ENCODE measurements at regions not wholly inside any gene's neighbourhood (a gene's known extent, or its start where the extent isn't known, plus 50 kb on each side); places are given as distances from the start of the nearest gene placed in this dataset.

DNA sequence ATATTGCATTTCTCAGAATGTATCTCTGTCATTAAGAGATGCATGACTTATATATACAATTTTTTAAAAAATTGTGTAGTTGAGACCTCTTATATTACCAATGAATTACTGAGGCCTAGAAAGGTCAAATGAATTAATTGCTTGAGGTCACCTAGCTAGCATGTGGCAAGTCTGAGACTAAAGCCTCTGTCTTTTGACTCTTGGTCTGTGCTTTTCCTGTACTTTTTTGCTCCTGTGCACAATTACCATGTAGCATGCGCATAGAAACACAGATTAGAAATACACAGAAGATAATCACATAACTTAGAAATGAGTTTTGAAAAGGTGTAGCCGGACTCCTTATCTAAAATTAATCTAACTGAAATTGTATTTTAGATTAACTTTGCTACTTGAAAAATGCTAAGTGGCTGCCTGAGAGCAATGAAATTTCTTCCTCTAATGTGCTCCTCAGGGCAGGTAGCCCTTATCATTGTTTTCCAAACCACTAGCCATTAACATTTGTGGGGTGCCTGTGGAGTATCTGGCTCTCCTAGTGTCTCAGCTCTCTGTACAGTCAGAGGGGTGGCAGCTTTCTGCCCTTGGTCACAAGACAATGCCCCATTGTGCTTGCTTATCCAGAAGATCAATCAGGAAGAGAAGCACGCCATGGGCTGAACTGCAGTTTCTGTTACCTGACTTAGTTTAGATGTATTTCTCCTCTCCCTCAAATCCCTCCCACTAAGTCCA, 119.6 kb downstream of the RFC3 start:
- intact Hi-C loops (cut with DNase I, micrococcal nuclease): loop anchor here in 1 of 2 donors (10.0 kb wide), 1 partner anchor 1217 kb away; no protein-coding TSS in a partner anchor

DNA sequence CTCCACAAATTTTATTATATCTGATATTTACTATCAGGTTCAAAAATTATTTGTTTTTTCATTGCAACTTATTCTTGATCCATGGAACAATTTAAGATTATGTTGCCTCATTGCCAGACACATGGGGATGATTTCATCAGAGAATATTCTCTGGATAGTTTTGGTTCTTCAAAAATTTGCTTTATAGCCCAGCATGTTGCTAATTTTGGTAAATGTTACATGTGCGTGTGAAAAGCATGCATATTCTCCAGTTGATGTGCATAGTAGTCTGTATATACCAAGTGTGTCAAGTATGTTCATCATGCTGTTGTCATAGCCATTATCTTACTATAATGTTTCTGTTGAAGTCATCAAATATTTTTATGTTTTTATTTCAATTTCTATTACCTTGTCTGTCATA, 122.3 kb downstream of the RFC3 start:
- intact Hi-C loops (cut with DNase I, micrococcal nuclease): no loop called here
- ATAC-seq: no peak
- DNase-seq: no peak

More for the DNA sequence above, 119.6 kb downstream of the RFC3 start:
- ATAC-seq (peak; percentile 63), DNase-seq (no peak)

DNA sequence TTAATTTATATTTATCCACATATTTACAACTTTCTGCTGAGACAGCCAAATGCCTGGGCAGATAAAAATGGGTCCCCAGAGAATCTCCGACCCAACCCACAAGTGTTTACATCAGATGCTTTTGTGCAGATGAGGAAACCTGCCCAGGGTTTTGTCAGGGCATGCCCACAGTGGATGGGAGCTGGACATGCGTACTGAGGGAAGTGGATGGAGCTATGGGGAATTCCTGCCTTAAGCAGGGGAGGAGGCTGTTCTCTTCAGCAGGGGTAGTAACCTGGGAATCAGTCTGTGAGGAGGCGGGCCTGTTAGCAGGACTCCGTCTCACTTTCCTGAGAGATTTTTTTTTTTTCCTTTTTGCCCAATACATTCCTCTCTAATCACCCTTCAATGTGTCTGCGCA, 122.9 kb downstream of the RFC3 start:
- DNase-seq: no peak
- intact Hi-C loops (cut with DNase I, micrococcal nuclease): no loop called here
- peak; percentile 47 for ATAC-seq

DNA sequence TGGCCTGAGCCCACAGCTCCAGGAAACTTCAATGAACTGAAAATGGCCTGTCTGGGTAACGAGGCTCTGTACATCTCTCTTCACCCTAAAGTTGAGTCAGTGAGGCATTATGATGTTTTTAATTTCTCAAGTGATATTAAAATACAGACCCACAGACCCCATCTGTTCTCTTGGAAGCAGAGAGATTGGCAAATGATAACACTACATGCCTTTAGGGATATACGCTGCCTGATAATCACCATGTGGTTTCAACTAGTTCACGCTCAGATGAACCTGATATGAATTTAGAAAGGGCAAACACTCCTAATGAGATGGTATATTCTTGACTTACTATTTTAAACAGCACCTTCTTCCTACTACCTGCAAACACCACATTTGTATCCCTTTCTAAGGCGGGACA, 127.5 kb downstream of the RFC3 start:
- no peak for ATAC-seq
- intact Hi-C loops (cut with DNase I, micrococcal nuclease): no loop called here

DNA sequence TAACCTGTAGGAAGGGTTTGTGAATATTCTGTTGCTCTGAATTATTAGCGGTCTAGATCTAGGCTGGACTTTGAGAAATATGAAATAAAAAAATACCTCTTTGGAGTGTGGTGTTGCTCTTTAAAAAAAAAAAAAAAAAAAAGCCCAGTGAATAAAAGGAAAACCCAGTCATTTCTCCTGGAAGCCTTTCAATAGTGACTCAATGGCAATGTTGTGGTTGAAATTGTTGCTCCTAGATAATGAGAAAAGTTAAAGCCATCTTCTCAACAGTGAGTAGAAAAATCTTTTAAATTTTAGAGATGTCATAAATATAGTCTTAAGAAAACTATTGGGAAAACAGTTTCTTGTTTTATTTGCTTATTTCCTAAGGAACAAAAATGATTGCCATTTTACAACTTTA, 135.3 kb downstream of the RFC3 start:
- intact Hi-C loops (cut with DNase I, micrococcal nuclease): no loop called here
- DNase-seq (no peak), ATAC-seq (no peak)

More for the DNA sequence above, 127.5 kb downstream of the RFC3 start:
- DNase-seq: no peak

DNA sequence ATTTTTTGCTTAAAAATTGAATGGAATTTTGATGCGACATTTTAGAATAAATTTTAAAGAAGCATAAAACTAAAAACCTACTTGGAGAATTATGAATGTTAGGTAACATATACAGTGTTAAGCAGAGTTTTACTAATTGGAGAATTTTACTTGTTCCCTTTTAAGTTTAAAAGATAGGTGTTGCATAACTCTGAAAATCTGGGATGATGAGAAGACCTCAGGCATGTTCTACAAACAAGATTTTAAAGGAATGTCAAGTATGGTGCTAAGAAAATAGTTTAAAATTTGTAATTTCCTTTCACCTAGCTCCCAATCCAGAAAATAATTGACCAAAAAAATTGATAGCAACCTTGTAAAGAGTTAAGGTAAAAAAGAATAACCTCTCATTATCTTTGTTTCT, 135.8 kb downstream of the RFC3 start:
- DNase-seq (no peak), ATAC-seq (no peak)
- intact Hi-C loops (cut with DNase I, micrococcal nuclease): no loop called here

DNA sequence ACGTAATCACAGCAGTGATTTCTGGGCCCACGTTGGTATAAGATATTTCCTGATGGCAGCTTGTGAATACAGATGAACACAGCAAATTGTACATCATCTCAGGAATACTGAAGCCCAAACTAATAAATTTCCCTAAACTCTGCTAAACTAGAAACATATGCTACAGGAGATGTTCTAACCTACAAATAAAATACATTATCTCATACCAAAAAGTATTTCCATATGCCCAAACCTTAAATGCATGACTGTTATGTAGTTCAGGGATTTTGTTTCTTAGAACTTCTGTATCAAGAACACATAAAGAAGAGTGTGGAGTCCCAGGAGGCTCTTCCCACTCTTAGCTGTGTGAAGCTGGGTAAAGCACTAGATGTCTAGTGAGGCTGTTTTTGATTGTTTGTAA, 138.4 kb downstream of the RFC3 start:
- no peak for DNase-seq
- no peak for ATAC-seq
- intact Hi-C loops (cut with DNase I, micrococcal nuclease): no loop called here

DNA sequence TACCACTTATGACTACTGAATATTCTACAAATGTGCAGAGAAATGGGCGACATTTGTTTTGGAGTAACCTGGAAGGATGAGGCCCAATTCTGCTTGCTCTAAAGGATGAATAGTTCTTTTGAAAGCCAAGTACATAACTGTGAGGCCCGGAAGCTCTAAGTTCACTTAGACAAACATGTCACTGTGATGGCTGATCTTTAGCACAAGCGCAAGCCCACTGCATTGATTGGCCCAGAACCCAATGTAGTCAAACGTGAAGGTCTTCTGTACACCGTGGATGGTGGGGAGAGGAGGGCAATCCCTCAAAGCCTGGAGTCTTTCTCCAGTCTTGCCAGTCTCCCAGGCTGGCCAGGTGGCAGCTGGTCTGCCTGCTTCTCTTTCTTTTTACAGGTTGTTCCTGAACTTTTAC, 139.6 kb downstream of the RFC3 start:
- intact Hi-C loops (cut with DNase I, micrococcal nuclease): no loop called here
- DNase-seq (no peak), ATAC-seq (no peak)

DNA sequence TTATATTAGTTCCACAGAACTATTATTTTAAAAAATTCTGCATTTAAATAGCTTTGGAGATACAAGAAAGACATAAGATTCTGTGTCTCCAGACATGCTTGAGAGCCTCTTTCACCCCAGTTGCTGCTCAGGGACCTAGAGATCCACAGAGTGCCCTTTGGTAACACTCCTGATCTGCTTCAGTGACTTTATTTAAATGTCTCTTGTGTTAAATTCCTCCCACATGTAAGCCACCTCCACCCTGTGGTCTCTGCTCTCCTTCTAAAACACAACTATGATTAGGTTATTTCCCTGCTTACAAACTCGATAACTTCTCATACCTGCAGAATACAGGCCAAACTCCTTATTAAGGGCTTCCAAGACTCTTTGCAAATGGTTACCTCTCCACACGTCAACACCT, 141.0 kb downstream of the RFC3 start:
- intact Hi-C loops (cut with DNase I, micrococcal nuclease): no loop called here
- ATAC-seq (no peak), DNase-seq (no peak)

DNA sequence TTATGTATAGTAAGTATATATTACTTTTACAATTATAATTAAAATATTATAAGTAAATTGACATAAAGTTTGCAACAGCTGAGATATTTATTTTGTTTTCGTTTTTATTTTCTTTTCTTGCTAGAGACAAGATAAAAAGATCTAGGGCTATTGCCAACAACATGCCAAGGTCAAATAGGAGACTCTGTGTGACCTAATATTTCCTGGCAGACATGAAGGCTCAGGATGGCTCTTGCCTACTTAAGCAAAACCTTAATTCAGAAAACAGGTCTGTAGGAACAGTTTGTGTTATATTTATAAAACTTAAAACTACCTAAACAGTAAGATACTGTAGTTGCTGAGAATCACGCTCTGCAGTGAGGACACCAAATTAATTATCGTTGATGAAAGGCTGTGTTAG, 145.2 kb downstream of the RFC3 start:
- intact Hi-C loops (cut with DNase I, micrococcal nuclease): no loop called here
- no peak for ATAC-seq
- no peak for DNase-seq

DNA sequence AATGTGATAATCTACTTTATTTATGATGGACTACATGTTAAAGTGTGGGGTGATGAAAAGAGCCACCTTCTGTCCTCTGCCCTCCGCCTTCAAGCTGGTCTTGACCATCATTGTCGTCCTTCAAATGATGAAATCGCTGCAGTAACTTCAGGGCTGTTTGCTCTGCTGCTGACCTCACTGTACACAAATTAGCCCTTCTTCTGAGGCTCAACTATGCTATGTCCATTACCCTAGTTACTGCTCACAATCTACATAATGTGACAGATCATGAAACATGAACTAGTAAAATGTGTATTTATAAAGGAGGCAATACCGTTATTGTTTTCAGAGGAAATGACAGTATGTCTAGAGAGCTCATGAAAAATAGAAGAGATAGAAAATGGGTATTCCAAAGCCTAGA, 145.9 kb downstream of the RFC3 start:
- DNase-seq (no peak), ATAC-seq (no peak)
- intact Hi-C loops (cut with DNase I, micrococcal nuclease): no loop called here

DNA sequence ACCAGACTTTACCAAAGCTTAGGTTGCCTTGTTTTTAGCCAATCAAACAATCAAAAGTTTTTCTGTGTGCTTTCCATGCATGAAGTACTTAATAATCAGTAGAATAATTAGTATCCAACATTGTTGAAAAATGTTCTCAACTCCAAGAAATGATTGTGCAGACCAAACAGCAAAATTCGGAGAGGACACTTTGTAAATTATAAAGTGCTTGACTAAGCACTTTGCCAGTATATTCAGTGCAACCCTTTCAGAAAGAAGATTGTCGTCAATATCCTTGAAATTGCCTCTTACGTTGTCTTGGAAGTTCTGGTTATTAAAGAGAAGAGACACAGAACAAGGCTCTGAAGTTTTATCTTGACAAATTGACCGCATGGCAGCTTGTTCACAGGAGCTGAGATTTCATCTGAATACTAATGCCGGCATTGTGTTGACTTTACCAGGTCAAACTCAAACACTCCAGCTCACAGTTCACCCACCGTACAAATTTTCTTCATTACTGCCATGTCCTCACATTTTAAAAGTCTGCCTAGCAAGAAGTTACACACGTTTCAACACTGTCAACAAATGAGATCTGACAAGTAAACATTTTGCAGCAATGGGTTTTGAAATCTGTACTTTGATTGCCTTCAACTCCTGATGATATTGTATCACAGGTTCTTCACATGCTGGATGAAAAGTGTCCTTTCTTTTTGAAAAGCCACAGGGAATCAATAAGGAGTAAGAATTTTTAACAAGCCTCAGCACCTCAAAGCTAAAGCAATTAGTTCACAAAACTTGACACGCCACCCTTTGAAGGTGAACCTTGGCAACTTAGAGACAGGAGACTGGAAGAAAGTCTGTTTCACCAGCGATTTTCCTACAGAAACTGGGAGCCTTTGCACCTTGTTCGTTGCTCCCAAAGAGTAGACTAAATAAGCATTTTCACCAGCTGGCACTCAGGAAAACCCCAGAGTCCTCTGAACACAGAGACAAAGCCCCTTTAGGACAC, 150.9 kb downstream of the RFC3 start:
- no peak for ATAC-seq
- no peak for DNase-seq
- intact Hi-C loops (cut with DNase I, micrococcal nuclease): no loop called here

DNA sequence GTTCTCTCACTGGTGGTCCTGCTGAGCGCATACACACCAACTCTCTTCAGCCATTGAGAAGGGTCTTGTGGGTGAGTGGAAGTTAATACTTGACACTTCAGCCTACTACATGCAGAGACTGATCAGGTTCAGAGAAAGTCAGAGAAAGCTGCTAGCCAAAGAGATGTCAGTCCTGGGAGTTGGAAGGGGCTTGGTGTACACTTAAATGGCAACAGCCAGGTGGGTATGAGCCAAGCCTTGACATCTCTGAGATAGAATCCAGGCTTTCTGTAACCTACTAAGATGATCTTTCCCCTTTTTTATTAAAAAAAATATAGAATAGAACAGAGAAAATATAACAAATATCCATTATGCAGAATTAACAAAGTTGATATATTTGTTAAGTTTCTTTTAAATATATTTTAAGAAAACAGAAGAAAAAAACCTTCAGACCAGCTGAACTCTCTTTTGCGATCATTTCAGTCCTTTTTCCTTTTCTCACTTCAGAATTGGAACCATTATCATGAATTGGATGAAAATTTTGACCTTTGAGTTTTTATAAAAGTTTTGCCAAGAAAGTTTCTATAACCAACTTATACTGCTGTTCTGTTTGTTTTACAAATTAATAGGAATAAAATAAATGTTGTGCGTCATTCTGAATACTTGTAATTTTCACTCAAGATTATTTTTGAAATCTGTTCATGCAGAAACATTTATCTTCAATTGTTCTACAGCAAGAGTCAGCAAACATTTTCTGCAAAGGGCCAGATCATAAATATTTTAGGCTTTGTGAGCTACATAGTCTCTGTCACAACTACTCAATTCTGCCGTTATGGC, 153.0 kb downstream of the RFC3 start:
- intact Hi-C loops (cut with DNase I, micrococcal nuclease): no loop called here
- ATAC-seq: no peak
- DNase-seq: no peak

DNA sequence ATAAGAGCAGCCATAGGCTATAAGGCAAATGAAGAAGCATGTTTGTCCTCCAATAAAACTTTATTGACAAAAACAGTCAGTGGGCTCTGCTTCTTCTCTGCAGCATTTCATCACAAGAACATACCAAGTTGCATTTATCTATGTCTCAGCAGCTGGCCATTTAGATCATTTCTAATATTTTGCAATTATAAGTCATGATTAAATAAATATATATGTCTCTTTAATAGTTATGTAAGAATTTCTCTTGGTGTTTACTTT, 153.5 kb downstream of the RFC3 start:
- DNase-seq (no peak), ATAC-seq (no peak)
- intact Hi-C loops (cut with DNase I, micrococcal nuclease): no loop called here

DNA sequence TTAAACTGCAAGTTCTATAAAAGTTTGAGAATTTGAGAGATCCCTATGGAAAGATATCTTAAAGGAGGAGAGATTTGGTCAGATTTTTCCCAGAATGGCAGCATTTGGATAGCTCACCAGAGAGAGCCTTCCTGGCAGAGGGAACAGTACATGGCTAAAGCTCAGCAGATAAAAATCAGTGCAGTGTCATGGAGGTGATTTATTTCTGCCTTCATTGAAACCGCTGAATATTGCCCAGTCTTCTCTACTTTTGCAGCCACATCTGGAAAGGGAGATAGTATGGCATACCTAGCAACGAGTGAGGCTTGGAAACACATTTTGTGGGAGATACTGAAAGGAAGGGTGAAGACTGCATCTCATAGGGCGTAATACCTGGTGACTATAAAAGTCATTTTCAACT, 155.2 kb downstream of the RFC3 start:
- intact Hi-C loops (cut with DNase I, micrococcal nuclease): no loop called here
- ATAC-seq: no peak
- DNase-seq: no peak

DNA sequence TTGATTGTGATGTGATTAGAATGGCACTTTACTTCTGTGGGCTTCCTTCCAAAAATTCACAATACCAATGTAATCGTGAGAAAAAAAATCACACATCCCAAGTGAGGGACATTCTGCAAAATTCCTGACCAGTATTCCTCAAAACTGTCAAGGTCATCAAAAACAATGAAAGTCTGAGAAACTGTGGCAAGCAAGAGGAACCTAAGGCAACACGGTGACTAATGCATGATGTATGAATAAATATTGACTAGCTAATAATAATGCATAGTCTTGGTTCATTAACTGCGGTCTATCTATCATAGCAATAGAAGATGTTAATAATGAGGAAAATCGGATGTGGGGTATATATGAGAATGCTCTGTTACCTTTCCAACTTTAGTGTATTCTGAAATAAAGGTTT, 159.0 kb downstream of the RFC3 start:
- intact Hi-C loops (cut with DNase I, micrococcal nuclease): no loop called here
- ATAC-seq: no peak
- no peak for DNase-seq

DNA sequence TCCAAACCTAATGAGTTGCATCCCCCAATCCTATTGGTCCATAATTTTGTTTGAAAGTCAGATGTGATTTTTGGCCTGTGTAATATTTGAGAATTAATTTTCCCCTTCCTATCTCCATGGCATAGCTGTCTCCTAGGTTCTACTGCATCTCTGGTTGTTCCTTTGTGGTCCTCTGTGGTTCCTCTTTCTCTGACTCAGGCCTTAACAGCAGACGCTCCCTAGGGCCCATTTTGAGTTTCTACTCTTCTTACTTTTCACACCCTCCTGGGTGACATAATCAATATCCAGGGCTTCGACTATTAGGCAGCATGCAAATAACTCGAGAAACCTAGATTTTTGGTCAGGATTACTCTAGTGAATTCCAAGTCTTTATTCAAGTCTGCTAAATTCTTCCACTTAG, 160.7 kb downstream of the RFC3 start:
- no peak for ATAC-seq
- intact Hi-C loops (cut with DNase I, micrococcal nuclease): no loop called here

DNA sequence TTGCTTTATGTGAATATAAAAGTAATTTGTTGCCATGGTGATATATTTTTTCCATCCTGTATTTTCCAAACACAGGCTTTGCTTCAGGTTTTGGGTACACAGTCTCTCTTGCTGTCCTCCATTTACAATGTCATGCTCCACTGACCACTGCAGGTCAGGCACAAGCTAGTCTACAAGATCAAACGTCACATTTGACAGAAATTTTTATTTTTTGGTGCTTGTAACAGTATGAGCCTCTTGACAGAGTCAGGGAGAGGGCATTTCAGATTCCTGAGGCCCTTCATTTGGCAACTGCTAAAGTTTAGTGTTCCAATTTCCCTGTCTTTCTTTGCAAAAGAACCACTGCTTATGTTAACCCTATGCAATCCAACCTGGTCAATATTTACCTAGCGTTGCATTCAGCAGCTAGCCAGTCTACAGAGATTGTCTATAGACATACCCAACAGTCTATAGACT, 175.0 kb downstream of the RFC3 start:
- ATAC-seq (no peak), DNase-seq (no peak)
- intact Hi-C loops (cut with DNase I, micrococcal nuclease): no loop called here

More for the DNA sequence above, 160.7 kb downstream of the RFC3 start:
- DNase-seq: no peak

DNA sequence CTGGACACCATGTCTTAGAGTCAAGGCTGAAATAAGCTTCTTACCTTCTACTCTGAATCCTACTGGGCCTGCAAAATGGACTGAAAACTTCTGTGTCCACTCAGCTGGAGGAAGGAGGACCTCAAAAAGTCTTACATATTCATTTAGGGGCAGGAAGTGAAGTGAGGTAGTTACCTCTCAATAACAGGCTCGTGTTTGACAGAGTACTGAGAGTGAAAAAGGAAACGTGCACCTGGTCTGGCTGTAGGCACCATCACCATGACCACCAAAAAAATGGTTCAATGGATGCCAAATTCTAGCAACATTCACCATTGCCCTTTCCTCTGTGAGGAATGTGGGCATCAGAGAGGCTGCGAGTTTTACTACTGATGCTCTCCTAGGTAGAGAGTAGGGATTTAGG, 176.2 kb downstream of the RFC3 start:
- DNase-seq (no peak), ATAC-seq (no peak)
- intact Hi-C loops (cut with DNase I, micrococcal nuclease): no loop called here

All from left colon (tissue), 2 donors.